Right lung (tissue), 2 donors: ENCODE measurements at regions not wholly inside any gene's neighbourhood (a gene's known extent, or its start where the extent isn't known, plus 50 kb on each side); places are given as distances from the start of the nearest gene placed in this dataset.
"Not testable (repeated sequence)": the region's sequence is repeated elsewhere in the genome, so short reads cannot be mapped to it uniquely, and the experiment has no call there.

Source experiments
- DNase-seq, 2 donors: peaks; one replicate each; pipeline ENCODE4 v3.0.0-alpha.2; 2013

DNA sequence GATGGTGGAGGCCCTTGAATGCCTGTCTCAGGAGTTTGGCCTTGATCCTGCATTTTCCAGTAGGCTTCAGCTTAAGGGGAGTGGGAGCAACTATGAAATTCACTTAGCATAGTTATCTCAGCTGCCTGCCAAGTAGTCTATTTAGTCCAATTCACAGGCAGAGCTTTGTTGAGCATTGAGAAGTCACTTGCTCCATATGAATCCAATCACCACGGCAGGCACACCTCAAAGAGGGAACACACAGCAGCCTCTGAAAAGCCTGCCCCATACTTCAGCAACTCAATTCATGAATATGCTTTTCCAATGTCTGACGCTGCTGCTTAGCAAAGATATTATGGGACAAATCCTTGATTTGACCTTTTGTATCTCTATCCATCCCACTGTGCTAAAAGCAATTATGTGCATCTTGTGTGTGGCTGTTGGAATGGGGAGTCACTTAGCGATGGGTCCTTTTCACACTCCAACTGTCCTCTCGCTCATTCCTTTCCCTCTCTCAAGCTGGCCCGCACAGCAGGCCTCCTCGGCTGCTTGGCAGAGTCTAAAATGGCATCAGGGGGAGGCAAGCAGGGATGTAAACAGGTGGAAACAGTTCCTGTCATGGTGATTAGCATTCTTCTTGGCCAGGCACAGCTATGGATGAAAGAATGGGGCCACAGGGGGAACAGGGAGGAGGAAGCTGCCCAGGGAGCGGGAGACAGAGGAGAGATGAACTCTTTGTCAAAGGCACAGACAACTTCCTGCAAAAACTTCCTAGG is 56.0 kb upstream of the LRPPRC start:
- DNase-seq, result no peak

DNA sequence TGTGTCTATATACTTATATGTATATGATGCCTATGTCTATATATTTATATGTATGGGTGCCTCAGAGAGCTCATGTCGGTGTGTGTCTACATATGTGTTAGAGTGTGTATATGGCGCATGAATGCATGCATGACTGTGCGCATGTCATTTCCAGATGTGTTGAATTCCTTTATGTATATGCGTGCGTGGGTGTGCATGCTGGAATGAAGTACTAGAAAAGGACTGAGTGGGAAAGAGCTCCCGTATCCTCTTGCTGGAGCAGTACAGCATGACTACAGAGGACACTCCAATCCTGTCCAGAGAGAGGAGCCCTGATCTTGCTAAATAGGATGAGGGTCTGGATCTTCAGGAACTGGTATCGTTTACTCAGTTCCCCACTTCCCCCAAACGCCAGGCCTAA is 56.8 kb upstream of the LRPPRC start:
- DNase-seq, result no peak

DNA sequence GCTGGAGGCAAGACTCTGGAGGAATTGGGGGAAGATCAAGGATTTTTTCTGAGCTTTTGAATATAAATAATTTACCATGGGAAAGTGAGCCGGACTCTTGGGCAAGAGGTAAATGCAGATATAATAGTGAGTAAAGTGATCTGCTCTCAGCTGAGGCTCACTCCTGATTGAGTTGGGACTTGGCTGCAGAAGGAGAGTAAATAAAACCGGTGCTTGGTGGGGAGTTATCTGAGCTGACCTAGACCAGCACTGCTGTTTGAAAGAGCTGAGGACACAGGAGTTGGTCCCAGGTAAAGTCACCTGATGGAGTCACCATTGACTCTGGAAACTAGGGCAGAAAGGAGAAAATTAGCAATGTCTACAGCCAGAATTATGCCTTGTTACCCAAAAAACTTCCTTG is 57.3 kb upstream of the LRPPRC start:
- DNase-seq, result no peak

DNA sequence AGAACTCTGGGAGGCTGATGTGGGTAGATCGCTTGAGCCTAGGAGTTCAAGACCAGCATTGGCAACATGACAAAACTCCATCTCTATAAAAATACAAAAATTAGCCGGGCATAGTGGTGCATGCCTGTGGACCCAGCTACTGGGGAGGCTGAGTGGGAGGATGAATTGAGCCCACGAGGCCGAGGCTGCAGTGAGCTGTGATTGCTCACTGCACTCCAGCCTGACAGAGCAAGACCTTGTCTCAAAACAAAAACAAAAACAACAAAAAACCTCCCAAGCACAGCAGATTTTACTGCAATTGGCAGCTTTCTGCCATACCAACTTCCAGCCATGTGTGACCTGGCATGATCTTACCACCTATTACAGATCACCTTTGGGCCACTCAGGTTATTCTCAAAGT is 57.7 kb upstream of the LRPPRC start:
- DNase-seq, result no peak

DNA sequence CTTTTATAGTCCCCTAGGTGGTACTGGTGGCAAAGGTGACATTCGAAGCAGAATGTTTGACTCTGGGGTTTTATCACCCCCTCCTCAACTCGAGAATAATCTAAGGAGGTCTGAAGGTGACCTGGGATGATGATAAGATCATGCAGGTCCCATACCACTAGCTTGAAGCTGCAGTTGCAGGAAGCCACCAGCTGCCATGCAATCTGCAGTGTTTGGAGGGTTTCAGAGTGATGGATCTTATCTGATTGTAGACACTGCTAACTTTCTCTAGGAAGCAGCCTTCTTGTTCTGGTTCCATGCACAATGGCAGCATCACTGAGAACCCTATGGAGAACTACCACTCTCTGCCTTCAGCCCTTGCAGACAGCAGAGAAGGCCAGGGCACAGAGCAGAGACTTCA is 59.4 kb upstream of the LRPPRC start:
- DNase-seq, result no peak

DNA sequence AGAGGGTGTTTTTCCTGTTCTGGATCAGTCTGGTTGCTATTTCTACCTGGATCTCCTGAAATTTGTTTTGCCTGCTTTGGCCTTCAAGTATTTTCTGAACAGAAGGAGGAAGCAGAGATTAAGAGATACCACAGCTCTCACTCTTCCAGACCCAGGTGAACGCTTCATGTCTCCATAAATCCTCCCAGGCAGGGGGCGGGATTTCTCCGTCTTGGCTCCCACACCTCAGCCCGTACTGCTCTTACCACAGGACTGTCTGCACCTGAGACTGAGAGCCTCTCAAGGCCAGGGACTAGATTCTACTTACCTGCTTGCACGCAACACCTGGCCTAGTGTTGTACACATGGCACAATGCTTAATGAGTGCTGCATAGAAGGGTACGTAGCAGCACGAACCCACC is 59.9 kb upstream of the LRPPRC start:
- no peak for DNase-seq

GRCh38 chr2:44056947-44057346 is 61.2 kb upstream of the LRPPRC start:
- DNase-seq, result no peak

GRCh38 chr2:44060286-44060685 is 64.5 kb upstream of the LRPPRC start:
- DNase-seq, result not testable (repeated sequence)

DNA sequence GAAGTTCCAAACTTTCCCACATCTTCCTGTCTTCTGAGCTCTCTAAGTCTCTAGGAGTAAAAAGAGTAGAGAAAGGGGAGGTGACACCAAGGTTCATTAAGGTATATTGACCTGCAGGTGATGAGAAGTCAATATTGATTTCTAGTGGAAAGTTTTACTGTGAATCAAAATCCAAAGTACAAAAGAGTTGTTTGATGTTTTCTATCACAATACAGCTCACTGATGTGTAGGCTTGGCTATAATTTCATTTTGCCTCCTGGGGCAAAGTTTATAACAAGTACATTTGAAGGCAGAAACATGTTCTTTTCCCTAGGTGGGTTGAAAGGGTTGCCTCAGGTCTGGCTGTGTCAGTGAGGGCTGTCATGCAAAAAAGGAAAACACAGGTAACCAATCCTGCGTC is 65.2 kb upstream of the LRPPRC start:
- DNase-seq, result no peak

DNA sequence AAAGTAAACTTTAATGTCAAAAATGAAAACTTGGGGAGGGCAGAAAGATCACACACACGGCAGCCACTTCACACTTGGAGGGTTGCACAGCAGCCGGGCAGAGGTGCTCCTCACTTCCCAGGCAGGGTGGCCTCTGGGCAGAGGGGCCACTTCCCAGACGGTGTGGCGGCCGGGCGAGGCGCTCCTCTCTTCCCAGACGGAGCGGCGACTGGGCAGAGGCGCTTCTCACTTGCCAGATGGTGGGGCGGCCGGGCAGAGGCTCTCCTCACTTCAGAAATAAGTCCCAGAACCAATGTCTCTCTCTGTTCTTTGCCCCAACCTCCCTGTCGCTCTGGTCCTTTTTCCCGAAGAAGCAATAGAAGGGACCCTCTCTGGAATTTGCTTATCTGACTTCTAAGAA is 65.7 kb upstream of the LRPPRC start:
- no peak for DNase-seq

- DNase-seq, result no peak
These were observed 66.1 kb upstream of the LRPPRC start for GRCh38 chr2:44061876-44062275.

DNA sequence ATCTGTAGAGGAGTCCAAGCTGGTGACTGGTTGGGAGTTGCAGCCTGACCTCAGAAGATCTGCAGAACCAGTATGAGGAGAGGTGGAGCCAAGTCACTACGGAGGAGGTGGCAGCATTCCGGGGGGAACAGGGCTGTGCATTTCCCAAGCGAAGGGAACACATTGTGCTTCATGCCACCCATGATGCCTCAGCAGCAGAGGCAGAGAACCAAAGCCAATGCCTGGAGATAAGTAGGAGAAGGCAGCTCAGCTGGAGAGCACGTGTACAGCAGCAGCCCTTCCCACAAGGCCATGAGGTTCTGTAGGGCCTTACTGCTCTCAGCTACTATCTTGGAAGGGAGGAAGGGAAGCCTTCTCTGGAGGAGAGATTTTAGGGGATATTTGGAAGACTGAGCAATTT is 67.2 kb upstream of the LRPPRC start:
- no peak for DNase-seq

GRCh38 chr2:44064281-44064680 is 68.5 kb upstream of the LRPPRC start:
- not testable (repeated sequence) for DNase-seq

- not testable (repeated sequence) for DNase-seq
These were observed 71.4 kb upstream of the LRPPRC start for GRCh38 chr2:44067012-44067790.

- DNase-seq, result not testable (repeated sequence)
These were observed 72.0 kb upstream of the LRPPRC start for GRCh38 chr2:44067791-44068181.

DNA sequence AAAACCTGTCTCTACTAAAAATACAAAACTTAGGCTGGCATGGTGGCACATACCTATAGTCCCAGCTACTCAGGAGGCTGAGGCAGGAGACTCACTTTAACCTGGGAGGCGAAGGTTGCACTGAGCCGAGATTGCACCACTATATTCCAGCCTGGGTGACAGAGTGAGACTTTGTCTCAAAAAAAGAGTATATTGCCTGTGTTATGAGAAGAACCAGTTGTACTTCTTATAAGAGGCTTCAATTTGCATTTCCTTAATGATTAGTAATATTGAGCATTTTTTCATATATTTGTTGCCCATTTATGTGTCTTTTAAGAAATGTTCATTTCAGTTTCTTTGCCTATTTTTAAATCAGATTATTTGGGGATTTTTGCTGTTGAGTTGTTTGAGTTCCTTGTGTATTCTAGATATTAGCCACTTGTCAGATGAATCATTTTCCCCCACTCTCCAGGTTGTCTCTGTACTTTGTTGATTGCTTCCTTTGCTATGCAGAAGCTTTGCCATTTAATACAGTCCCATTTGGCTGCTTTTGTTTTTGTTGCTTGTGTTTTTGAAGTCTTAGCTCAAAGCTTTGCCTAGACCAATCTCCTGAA is 75.8 kb upstream of the LRPPRC start:
- DNase-seq, result no peak

- not testable (repeated sequence) for DNase-seq
These were observed 77.9 kb upstream of the LRPPRC start for GRCh38 chr2:44073667-44074066.

DNA sequence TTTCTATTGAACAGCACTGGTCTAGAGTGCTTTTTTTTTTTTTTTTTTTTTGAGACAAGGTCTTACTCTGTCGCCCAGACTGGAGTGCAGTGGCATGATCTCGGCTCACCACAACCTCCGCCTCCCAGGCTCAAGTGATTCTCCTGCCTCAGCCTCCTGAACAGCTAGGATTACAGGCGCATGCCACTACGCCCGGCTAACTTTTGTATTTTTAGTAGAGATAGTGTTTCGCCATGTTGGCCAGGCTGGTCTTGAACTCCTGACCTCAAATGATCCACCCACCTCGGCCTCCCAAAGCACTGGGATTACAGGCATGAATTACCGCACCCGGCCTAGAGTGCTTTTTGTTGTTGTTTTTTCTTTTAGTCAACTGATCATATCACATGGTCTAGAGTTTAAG is 79.0 kb upstream of the LRPPRC start:
- DNase-seq, result not testable (repeated sequence)

DNA sequence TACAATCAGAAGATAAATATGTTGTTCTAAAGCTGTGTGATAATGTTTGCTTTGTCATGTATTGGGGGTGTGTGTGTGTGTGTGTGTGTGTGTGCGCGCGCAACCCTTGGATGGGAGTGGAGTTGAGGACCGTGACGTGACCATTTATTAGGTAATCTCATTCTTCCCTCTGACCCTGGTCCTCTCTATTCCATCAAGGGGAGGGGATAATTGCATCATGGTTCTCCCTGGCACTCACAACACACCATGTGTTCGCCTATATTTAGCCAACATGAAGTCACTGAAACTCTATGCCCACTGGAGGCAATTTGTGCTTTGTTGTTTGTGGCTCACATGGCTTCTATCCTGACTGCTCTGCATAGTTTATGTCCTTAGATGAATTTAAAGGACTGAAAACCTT is 79.8 kb upstream of the LRPPRC start:
- DNase-seq, result no peak

DNA sequence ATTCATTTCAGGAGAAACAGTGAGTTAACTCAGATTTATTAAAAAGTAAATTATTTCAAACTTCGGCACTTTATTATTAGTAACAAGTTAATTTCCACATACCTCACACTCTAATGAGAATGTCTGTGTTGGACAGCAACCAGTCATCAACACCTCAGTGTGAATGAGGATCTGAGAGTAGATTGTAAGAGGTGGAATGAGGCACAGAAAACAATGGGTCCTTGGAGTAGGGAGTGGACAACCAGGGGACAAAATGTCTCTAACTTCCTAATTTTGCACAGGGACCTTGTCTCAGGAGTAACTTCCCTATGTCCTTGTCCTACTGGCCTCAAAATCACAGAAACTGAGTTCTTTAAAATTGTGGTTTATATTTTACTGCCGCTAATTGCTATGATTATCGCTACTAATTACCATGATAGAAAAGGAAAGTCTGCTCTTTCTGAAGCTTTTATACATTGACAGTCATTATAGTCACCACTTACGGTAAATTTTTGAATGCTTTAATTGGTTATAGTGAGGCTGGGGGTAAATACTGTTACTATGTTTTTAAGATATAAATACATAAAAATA is 82.2 kb upstream of the LRPPRC start:
- no peak for DNase-seq

GRCh38 chr2:44079686-44080085 is 83.9 kb upstream of the LRPPRC start:
- DNase-seq, result no peak

DNA sequence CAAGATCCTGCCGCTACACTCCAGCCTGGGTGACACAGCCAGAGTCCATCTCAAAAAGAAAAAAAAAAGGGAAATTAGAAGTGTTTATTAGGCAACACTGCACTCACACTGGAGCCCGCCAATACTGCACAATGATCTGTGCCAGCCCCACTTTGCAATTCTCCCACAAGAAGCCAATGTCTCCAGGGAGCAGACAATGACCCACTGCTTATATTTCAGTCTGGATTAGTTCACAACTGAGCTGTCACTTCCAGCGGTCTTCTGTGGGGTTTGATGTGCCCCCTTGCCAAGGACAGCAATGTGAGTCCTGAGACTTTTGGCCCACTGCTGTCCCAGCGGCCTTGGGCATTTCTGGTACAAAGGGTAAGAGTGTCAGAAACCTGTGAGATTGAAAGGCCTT is 85.6 kb upstream of the PPM1B start:
- DNase-seq, result no peak

DNA sequence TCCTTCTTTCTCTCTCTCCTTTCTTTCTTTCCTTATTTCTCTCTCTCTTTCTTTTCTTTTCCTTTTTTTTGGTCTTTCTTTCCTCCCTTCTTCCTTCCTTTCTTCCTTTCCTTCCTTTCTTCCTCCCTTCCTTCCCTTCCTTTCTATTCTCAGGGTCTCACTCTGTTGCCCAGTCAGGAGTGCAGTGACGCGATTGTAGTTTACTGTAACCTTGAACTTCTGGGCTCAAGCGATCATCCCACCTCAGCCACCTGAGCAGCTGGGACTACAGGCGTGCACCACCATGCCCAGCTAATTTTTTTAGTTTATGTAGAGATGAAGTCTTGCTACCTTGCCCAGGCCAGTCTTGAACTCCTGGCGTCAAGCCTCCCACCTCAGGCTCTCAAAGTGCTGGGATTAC is 83.8 kb upstream of the PPM1B start:
- no peak for DNase-seq
